C4-2B (cell line): ENCODE measurements at regions not wholly inside any gene's neighbourhood (a gene's known extent, or its start where the extent isn't known, plus 50 kb on each side); places are given as distances from the start of the nearest gene placed in this dataset.

Experiments used
- H3K27ac ChIP-seq: fragments of 450-650 bp; 2 replicates; pipeline ENCODE4 v1.5.1; 2017
- CTCF ChIP-seq: fragments of 450-650 bp; conservative IDR thresholded peaks from 2 replicates; pipeline ENCODE4 v1.5.1; 2017; ENCODE audit warnings: mild to moderate bottlenecking
- ZFX ChIP-seq: fragments of 450-650 bp; IDR thresholded peaks from 2 replicates; pipeline ENCODE4 v1.6.1; 2017

- no peak overlapping the region for H3K27ac ChIP-seq
- TF ChIP-seq CTCF (no peak), ZFX (no peak)
Measured at GRCh38 chr1:173353350-173353749, 123.8 kb upstream of the PRDX6 start.

- H3K27ac ChIP-seq = no peak overlapping the region
- TF ChIP-seq CTCF = no peak
Measured at GRCh38 chr1:173354937-173355280, 122.2 kb upstream of the PRDX6 start.

GRCh38 chr1:173355281-173356031, 121.7 kb upstream of the PRDX6 start:
- TF ChIP-seq ZFX = no peak
- TF ChIP-seq CTCF = no peak
- H3K27ac ChIP-seq = no peak overlapping the region

- no peak overlapping the region for H3K27ac ChIP-seq
- TF ChIP-seq ZFX (no peak), CTCF (no peak)
Measured at GRCh38 chr1:173356191-173356762, 120.9 kb upstream of the PRDX6 start.

GRCh38 chr1:173360487-173361063, 116.6 kb upstream of the PRDX6 start:
- H3K27ac ChIP-seq = no peak overlapping the region
- TF ChIP-seq CTCF (no peak), ZFX (no peak)

GRCh38 chr1:173362543-173362942, 114.6 kb upstream of the PRDX6 start:
- no peak overlapping the region for H3K27ac ChIP-seq
- TF ChIP-seq ZFX (no peak), CTCF (no peak)

- TF ChIP-seq CTCF (no peak), ZFX (no peak)
Measured at GRCh38 chr1:173364827-173365226, 112.3 kb upstream of the PRDX6 start.

More at GRCh38 chr1:173364827-173365226, 112.3 kb upstream of the PRDX6 start:
- H3K27ac ChIP-seq = no peak overlapping the region
